Nephron progenitor cell (in vitro differentiated cells): ENCODE measurements at regions not wholly inside any gene's neighbourhood (a gene's known extent, or its start where the extent isn't known, plus 50 kb on each side); places are given as distances from the start of the nearest gene placed in this dataset.

Experiments
- DNase-seq: peaks from one replicate; pipeline ENCODE4 v3.0.0; 2021
- H3K27ac Mint-ChIP-seq: 2 replicates; pipeline ENCODE4 v1.8.0; 2021; ENCODE audit warnings: mild to moderate bottlenecking, moderate library complexity, mixed read lengths
- H3K27me3 Mint-ChIP-seq: 2 replicates; pipeline ENCODE4 v1.8.0; 2021; ENCODE audit warnings: mild to moderate bottlenecking, low read depth, mixed read lengths; ENCODE audit not compliant: poor library complexity
- H3K36me3 Mint-ChIP-seq: 2 replicates; pipeline ENCODE4 v1.8.0; 2021; ENCODE audit warnings: low read depth, mixed read lengths
- H3K4me1 Mint-ChIP-seq: 2 replicates; pipeline ENCODE4 v1.8.0; 2021; ENCODE audit warnings: mixed read lengths
- H3K4me3 Mint-ChIP-seq: 2 replicates; pipeline ENCODE4 v1.8.0; 2021; ENCODE audit warnings: mild to moderate bottlenecking, moderate library complexity, mixed read lengths
- H3K9me3 Mint-ChIP-seq: 2 replicates; pipeline ENCODE4 v1.8.0; 2021; ENCODE audit warnings: mild to moderate bottlenecking, moderate library complexity, mixed read lengths
- CTCF ChIP-seq: fragments of 200-600 bp; sonication (generic); IDR thresholded peaks from 2 replicates; pipeline ENCODE4 v1.5.0; 2021; ENCODE audit warnings: antibody characterized with exemption

DNA sequence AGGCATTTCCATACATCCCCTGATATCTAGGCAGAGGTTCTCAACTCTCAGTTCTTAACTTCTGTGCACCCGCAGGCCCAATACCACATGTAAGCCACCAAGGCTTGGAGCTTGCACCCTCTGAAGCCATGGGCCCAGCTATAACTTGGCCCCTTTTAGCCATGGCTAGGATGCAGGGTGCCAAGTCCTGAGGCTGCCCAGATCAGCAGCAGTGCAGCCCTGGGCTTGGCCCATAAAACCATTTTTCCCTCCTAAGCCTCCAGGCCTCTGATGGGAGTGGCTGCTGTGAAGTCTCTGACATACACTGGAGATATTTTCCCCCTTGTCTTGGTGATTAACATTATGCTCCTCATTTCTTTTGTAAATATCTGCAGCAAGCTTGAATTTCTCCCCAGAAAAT is 110.3 kb upstream of the CNTN1 start:
- Mint-ChIP-seq H3K4me3 (no peak overlapping the region), H3K4me1 (no peaks in the 10 kb centered on the region), H3K27ac (no peak overlapping the region), H3K36me3 (no peaks in the 10 kb centered on the region), H3K9me3 (peaks cover 29% of the 10 kb centered on the region), H3K27me3 (no peaks in the 10 kb centered on the region)
- no peak for TF ChIP-seq CTCF
- no peak for DNase-seq

GRCh38 chr12:40583743-40584142 is 108.5 kb upstream of the CNTN1 start:
- Mint-ChIP-seq H3K27ac (no peak overlapping the region), H3K27me3 (no peaks in the 10 kb centered on the region), H3K9me3 (peaks cover 33% of the 10 kb centered on the region), H3K4me1 (no peaks in the 10 kb centered on the region), H3K4me3 (no peak overlapping the region), H3K36me3 (no peaks in the 10 kb centered on the region)
- TF ChIP-seq CTCF = no peak
- DNase-seq = no peak

- no peak overlapping the region for H3K27ac Mint-ChIP-seq
- peaks cover 39% of the 10 kb centered on the region for H3K9me3 Mint-ChIP-seq
- TF ChIP-seq CTCF = no peak
- no peak for DNase-seq
- no peaks in the 10 kb centered on the region for H3K4me1 Mint-ChIP-seq
- H3K36me3 Mint-ChIP-seq = no peaks in the 10 kb centered on the region
- no peak overlapping the region for H3K4me3 Mint-ChIP-seq
- no peaks in the 10 kb centered on the region for H3K27me3 Mint-ChIP-seq
Measured at GRCh38 chr12:40584763-40585162, 107.5 kb upstream of the CNTN1 start.

- Mint-ChIP-seq H3K4me3 (no peak overlapping the region), H3K27me3 (no peaks in the 10 kb centered on the region), H3K4me1 (no peaks in the 10 kb centered on the region), H3K36me3 (no peaks in the 10 kb centered on the region), H3K9me3 (peaks cover 24% of the 10 kb centered on the region), H3K27ac (no peak overlapping the region)
- no peak for TF ChIP-seq CTCF
- no peak for DNase-seq
Measured at GRCh38 chr12:40586823-40587222, 105.4 kb upstream of the CNTN1 start.

DNA sequence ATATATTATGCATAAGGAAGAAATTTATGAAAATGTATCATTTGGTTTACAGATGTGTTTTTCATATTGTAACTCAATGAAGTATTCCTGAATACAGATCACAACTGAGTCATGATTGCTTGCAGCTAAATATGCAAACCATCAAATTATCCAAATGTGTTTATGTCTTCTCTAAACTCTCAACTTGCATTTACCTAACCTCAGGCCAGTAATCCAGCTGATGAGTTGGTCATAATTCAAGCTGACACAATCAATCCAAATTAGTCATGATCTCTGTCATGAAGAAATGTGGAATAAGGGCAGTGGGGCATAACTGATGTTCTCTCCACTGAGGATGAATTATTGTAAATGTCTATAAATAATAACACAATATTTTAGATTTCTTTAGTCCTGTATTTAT is 104.8 kb upstream of the CNTN1 start:
- peaks cover 18% of the 10 kb centered on the region for H3K9me3 Mint-ChIP-seq
- no peaks in the 10 kb centered on the region for H3K36me3 Mint-ChIP-seq
- TF ChIP-seq CTCF = no peak
- no peak overlapping the region for H3K27ac Mint-ChIP-seq
- no peak overlapping the region for H3K4me3 Mint-ChIP-seq
- H3K4me1 Mint-ChIP-seq = no peaks in the 10 kb centered on the region
- H3K27me3 Mint-ChIP-seq = no peaks in the 10 kb centered on the region
- DNase-seq = no peak

DNA sequence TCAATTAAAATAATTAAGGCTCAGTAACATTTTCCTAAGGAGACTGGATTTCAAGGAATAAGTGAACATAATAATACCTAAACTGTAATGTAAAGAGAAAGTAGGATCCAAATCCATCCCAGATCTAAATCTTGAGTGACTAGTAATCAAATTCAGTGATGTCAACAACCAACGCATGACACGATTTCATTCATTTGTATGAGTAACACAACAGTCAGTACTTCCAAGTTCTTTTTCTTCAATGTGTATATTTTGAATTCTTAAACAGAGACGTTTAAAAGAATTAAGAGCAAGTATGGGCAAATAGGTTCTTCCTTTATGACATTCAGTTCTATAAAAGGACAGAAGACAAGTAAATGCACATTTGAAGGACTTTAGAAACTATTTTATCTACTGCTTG is 104.3 kb upstream of the CNTN1 start:
- H3K9me3 Mint-ChIP-seq = peaks cover 15% of the 10 kb centered on the region
- no peak overlapping the region for H3K4me3 Mint-ChIP-seq
- H3K4me1 Mint-ChIP-seq = no peaks in the 10 kb centered on the region
- TF ChIP-seq CTCF = no peak
- H3K27ac Mint-ChIP-seq = no peak overlapping the region
- no peaks in the 10 kb centered on the region for H3K27me3 Mint-ChIP-seq
- DNase-seq = no peak
- no peaks in the 10 kb centered on the region for H3K36me3 Mint-ChIP-seq
